ENCODE measurements at regions not wholly inside any gene's neighbourhood (a gene's known extent, or its start where the extent isn't known, plus 50 kb on each side); places are given as distances from the start of the nearest gene placed in this dataset.

DNA sequence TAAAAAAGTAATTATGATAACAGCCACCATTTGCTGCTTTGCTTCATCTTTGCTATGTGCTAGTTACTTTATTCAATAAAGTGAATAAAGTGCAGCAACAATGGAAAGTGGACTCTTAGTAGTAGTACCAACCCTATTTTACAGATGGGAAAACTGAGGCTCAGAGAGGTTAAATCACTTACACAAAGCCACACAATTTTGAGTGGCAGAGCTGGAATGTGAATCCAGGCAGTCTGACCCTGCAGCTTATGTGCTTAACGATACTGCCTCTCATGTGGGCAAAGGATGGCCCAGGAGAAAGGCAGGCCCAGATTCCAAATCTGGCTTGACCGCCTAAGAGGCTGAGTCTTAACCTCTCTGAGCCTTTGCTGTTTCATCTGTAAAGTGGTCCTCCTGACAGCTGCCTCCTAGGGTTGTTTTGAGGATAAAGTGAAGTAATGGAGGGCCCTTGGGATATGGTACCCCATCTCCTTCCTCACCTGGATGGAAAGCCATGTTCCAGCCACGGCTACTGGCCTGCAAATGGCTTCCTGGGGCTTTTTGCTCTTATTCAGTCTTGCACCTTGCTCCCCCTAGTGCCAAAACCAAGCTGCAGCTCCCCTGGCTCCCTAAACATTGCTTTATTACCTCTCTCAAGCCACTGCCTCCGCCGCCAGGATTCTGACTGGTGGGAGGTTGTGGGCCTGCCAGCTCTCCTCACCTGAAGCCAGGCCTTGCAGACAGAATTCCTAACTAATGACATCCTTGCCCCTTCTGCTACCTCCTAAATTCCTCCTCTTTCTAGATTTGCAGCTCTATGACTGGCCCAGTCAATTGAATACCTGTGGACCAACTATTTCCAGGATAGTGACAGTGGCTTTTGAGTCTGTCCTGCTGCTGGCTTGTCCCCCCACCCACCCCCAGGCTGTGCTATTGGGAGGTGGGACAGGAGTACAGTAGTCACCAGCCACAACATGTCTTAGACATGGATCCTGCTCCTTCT, 283.3 kb upstream of the PWP1 start:
- peak; percentile 30 for DNase-seq (ENCODE audit: low read depth)

DNA sequence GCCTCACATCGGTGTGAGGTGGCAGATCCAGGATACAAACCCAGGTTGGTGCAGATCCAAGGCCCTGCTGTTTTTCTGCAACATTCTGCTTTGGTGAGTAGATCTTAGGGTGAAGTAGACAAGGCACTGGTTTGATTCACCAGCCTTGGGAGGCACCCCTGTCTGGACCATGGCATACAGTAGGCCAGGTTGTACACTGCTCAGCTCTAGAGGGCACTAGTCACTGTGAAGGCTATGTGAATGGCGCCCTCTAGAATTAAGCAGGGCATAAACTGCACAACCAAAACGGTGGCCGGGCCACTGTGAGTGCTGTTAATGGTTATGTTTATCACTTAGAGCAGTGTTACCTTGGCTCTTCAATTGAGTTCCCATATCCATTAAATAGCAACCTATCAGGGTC, 280.6 kb upstream of the PWP1 start:
- no peak for DNase-seq (ENCODE audit: low read depth)

- no peak for DNase-seq (ENCODE audit: low read depth)
Measured at GRCh38 chr12:107405436-107405835, 280.2 kb upstream of the PWP1 start.

- no peak for DNase-seq (ENCODE audit: low read depth)
Measured at GRCh38 chr12:107406932-107407331, 278.7 kb upstream of the PWP1 start.

- DNase-seq (ENCODE audit: low read depth) = no peak
Measured at GRCh38 chr12:107411792-107412535, 273.6 kb upstream of the PWP1 start.

- DNase-seq (ENCODE audit: low read depth) = no peak
Measured at GRCh38 chr12:107415071-107415470, 270.5 kb upstream of the PWP1 start.

GRCh38 chr12:107415834-107416233, 269.8 kb upstream of the PWP1 start:
- no peak for DNase-seq (ENCODE audit: low read depth)

DNA sequence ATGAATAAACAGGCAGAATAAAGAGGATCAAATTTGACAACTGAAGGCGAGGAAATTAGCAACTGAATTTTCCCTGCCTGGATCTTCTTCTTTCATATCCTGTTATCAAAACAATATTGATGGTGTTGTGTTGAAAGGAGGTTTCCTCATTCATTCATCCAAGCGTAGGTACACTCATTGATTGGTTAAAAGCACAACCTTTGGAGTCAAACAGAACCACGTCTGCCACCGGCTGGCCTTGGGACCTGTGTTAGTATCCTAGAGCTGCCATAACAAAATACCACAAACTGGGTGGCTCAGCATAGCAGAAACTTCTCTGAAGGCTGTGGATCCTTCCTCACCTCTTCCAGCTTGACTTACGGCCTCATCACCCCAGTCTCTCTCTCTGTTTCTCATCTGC, 268.6 kb upstream of the PWP1 start:
- DNase-seq (ENCODE audit: low read depth) = no peak

DNA sequence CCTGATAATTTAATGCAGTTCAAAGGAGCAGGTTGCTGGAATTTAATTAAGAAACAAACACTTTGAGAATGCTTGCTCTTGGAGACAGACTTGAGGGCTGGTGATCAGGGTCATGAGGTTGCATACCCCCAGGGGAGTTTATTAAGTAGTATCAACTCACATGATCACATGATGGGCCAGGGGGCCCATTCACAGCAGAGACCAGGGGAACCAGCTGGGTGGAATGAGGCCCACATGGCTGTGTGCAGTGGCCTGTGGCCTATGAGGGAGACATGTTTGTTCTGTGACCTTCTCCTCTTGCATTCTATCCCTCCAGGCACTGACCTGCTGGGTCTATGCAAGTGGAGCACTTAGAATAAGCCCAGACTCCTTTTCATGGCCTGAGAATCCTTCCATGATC, 266.6 kb upstream of the PWP1 start:
- DNase-seq (ENCODE audit: low read depth) = no peak

- no peak for DNase-seq (ENCODE audit: low read depth)
Measured at GRCh38 chr12:107423531-107423930, 262.1 kb upstream of the PWP1 start.

DNA sequence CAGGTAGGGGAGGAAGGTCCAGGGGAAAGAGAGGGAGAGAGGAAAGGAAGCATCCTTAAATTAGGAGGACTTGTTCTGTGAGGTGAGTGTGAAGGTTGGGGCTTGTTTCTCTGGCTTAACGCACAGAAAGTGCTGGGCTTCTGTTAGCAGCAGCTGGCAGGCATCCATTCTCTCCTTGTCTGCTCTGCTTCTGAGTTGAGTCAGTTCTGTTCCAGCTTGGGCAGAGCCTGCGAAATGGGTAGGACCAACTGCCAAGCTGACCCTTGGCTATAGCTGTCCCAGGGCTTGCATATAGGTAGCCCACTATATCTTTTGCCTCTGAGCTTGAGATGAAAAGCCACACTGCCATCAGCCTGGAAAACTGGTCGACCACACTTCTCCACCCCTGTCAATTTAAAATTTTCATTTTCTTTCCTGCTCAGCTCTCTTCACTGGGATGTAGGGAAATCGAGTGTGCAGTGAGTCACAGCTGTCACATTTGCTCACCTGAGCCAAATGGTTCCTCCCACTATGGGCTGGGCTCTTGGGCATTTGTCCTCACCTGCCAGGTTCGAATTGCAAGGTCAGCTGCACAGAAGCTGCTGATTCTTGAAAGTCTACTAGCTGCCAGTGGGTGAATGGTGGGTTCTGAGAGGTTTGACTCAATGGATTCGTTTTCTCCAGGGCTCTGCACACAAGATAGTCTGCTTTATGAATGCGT, 256.4 kb upstream of the PWP1 start:
- DNase-seq (ENCODE audit: low read depth) = no peak

GRCh38 chr12:107431942-107432341, 253.7 kb upstream of the PWP1 start:
- no peak for DNase-seq (ENCODE audit: low read depth)

DNA sequence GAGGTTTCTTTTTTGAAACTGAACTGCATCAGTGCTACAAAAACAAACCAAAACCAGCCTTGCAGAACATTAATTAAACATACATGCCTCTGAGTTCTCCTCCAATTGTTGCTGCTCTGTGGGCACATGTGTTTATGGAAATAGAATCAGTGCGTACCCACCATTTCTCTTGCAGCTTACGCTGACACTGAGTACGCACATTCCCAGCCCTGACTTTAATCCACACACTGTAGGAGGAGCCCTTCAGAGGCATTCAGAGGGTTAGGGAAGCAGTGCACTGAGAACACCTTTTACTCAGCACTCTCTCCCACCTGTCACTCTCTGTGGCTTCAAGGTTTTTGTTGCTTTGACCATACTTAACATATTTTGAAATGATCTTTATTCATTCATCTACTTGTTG, 250.5 kb upstream of the PWP1 start:
- no peak for DNase-seq (ENCODE audit: low read depth)

DNA sequence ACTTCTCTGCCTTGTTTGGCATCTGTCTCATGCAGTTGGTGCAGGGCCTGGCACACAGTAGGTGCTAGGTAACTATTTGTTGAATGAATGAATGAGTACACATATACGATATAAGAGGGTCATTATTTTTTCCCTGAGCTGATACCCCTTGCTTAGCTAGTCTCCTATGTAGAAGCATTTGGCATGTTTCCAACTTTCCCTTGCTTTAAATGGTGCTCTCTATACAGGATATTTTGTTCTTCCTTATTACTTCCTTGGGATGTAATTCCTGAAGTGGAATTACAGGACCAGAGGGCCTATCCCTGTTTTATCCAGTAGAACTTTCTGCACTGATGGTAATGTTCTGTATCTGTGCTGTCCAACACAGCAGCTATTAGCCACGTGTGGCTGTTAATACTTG, 250.1 kb upstream of the PWP1 start:
- no peak for DNase-seq (ENCODE audit: low read depth)

- no peak for DNase-seq (ENCODE audit: low read depth)
Measured at GRCh38 chr12:107436376-107436775, 249.2 kb upstream of the PWP1 start.

- DNase-seq (ENCODE audit: low read depth) = no peak
Measured at GRCh38 chr12:107436836-107437235, 248.8 kb upstream of the PWP1 start.

- DNase-seq (ENCODE audit: low read depth) = no peak
Measured at GRCh38 chr12:107437954-107438353, 247.6 kb upstream of the PWP1 start.

- DNase-seq (ENCODE audit: low read depth) = no peak
Measured at GRCh38 chr12:107439026-107439738, 246.4 kb upstream of the PWP1 start.

- DNase-seq (ENCODE audit: low read depth) = no peak
Measured at GRCh38 chr12:107440606-107441005, 245.0 kb upstream of the PWP1 start.

GRCh38 chr12:107441665-107442300, 243.8 kb upstream of the PWP1 start:
- DNase-seq (ENCODE audit: low read depth) = no peak

DNA sequence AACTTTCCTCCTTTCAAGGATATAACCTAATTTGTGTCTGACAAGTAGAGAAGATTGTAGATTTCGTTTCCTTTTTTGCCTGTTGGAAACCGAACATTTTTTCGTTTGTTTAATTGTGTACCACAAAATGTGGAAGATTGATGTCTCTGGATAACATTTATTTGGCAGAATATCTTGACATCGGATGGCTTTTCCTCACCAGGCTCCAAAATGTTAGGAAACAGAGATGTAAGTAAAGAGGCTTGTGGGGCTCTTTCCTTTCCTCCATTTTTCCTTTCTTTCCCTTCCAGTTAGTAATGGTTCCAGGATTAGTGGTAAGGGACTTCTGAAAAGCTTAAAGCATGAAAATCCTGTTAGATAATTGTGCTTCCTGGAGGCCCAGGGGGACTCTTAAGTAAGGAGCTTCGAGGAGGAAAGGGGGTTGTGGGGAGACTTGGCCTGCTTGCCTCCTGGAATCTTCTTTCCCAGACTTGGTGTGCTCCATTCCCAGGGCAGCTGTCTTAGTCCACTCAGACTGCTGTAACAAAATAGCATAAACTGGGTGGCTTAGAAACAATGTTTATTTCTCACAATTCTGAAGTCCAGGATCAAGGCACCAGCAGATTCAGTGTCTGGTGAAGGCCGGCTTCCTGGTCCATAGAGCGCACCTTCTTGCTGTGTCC, 243.1 kb upstream of the PWP1 start:
- DNase-seq (ENCODE audit: low read depth) = no peak
